T-helper 2 cell treated with Interferon-gamma antibody and Interleukin-4, amounts not matched to agents 5 μg/mL and 100 μg/mL, for 36 hours (primary cell): ENCODE measurements at regions not wholly inside any gene's neighbourhood (a gene's known extent, or its start where the extent isn't known, plus 50 kb on each side); places are given as distances from the start of the nearest gene placed in this dataset.
"Not testable (repeated sequence)": the region's sequence is repeated elsewhere in the genome, so short reads cannot be mapped to it uniquely, and the experiment has no call there.

ENCODE experiments used
- DNase-seq: peaks from one replicate; pipeline ENCODE4 v3.0.0; 2021; ENCODE audit warnings: low spot score
- H3K27ac Mint-ChIP-seq: one replicate; pipeline ENCODE4 v1.8.0; 2021; ENCODE audit warnings: mild to moderate bottlenecking, mixed read lengths
- H3K27me3 Mint-ChIP-seq: one replicate; pipeline ENCODE4 v1.8.0; 2021; ENCODE audit warnings: low read depth, mixed read lengths
- H3K36me3 Mint-ChIP-seq: one replicate; pipeline ENCODE4 v1.8.0; 2021; ENCODE audit warnings: low read depth, mixed read lengths
- H3K4me1 Mint-ChIP-seq: one replicate; pipeline ENCODE4 v1.8.0; 2021; ENCODE audit warnings: low read depth, mixed read lengths
- H3K4me3 Mint-ChIP-seq: one replicate; pipeline ENCODE4 v1.8.0; 2022; ENCODE audit warnings: mild to moderate bottlenecking, moderate library complexity, mixed read lengths
- H3K9me3 Mint-ChIP-seq: one replicate; pipeline ENCODE4 v1.8.0; 2021; ENCODE audit warnings: mixed read lengths

GRCh38 chr16:63388277-63388676, 1352.0 kb upstream of the CDH8 start:
- not testable (repeated sequence) for H3K36me3 Mint-ChIP-seq, H3K27me3 Mint-ChIP-seq, DNase-seq, H3K4me1 Mint-ChIP-seq, H3K27ac Mint-ChIP-seq, H3K4me3 Mint-ChIP-seq
- H3K9me3 Mint-ChIP-seq: peaks cover 25% of the 10 kb centered on the region

DNA sequence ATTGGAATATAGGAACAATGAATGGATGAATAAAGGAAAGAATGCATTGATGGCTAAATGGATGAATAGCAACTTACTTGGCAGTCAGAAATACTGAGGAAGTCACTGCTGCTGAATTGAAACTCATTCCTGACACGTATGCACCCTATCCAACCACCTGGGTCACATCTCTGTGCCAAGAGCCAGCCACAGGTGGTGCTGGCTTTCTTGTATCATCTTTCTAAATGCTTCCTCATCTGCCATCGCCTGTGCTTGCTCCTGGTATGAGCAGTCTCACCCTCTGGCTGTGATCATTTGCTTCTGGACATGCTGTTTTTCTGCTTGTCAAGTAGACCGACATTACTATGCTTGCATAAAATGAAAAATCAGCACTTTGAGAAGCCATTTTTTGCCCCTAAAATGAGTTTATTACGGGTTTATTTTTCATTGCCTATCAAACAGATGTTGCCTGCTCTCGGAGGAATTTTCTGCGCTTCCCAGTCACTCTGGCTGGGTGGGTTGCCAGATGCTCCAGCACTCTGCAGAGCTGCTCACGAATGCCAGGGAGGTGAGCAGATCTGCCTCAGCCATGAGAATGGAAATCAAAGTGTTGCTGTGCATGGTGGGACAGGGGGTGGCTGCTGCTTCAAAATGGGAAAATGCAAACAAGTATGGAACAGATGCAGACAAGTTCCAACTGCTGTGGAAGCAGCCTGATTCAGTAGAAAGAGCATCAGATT, 1349.6 kb upstream of the CDH8 start:
- H3K9me3 Mint-ChIP-seq: peaks cover 30% of the 10 kb centered on the region
- H3K27me3 Mint-ChIP-seq: no peaks in the 10 kb centered on the region
- H3K4me1 Mint-ChIP-seq: no peaks in the 10 kb centered on the region
- H3K4me3 Mint-ChIP-seq: no peak overlapping the region
- no peaks in the 10 kb centered on the region for H3K36me3 Mint-ChIP-seq
- H3K27ac Mint-ChIP-seq: no peak overlapping the region
- DNase-seq: no peak

GRCh38 chr16:63373744-63374143, 1337.5 kb upstream of the CDH8 start:
- DNase-seq: no peak
- no peaks in the 10 kb centered on the region for H3K27me3 Mint-ChIP-seq
- H3K27ac Mint-ChIP-seq: no peak overlapping the region
- no peak overlapping the region for H3K4me3 Mint-ChIP-seq
- no peaks in the 10 kb centered on the region for H3K4me1 Mint-ChIP-seq
- H3K36me3 Mint-ChIP-seq: no peaks in the 10 kb centered on the region
- peaks cover 59% of the 10 kb centered on the region for H3K9me3 Mint-ChIP-seq

GRCh38 chr16:63372815-63373214, 1336.6 kb upstream of the CDH8 start:
- Mint-ChIP-seq H3K27me3 (no peaks in the 10 kb centered on the region), H3K36me3 (no peaks in the 10 kb centered on the region), H3K9me3 (peaks cover 65% of the 10 kb centered on the region), H3K4me1 (no peaks in the 10 kb centered on the region), H3K27ac (no peak overlapping the region), H3K4me3 (no peak overlapping the region)
- no peak for DNase-seq

DNA sequence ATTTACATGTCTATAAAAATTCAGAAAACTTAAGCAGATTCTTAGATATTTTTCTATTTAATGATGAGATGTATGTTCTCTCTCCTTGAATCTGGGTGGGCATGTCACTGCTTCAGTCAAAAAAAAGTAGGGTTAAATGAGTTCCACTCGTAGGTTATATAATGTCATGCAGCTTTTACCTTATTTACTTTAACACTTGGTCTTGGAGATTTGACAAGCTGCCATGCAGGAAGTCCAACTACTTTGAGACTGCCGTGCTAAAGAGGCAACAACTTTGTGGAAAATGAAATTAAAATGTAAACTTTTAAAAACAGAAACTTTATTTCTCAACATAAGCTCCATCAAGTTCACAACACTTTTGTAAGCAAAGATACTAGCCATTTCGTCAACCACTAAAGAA, 1336.0 kb upstream of the CDH8 start:
- H3K27ac Mint-ChIP-seq: no peak overlapping the region
- no peak overlapping the region for H3K4me3 Mint-ChIP-seq
- H3K4me1 Mint-ChIP-seq: no peaks in the 10 kb centered on the region
- H3K27me3 Mint-ChIP-seq: no peaks in the 10 kb centered on the region
- H3K9me3 Mint-ChIP-seq: peaks cover 61% of the 10 kb centered on the region
- DNase-seq: no peak
- H3K36me3 Mint-ChIP-seq: no peaks in the 10 kb centered on the region

GRCh38 chr16:63365649-63366304, 1329.5 kb upstream of the CDH8 start:
- Mint-ChIP-seq H3K27me3 (no peaks in the 10 kb centered on the region), H3K4me3 (no peak overlapping the region), H3K4me1 (no peaks in the 10 kb centered on the region), H3K9me3 (peaks cover 20% of the 10 kb centered on the region), H3K36me3 (no peaks in the 10 kb centered on the region), H3K27ac (no peak overlapping the region)
- no peak for DNase-seq

DNA sequence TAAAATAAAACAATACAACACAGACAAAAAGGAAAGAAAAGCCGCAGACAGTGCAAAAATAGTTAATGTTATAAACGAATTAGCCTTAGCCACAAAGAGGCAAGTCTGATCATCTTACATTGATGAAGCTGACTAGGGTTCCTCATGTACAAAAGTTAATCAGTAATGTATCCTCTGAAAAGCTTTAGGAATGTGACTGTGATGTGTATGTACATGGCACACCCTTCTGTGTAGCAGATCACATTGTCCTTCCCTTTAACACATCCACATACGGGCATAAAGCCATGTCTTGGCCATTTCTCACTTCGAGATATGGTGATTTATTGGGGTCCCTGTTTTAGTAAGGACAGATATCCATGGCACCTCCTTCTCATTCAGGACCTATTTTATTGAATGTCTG, 1327.5 kb upstream of the CDH8 start:
- no peaks in the 10 kb centered on the region for H3K4me1 Mint-ChIP-seq
- H3K9me3 Mint-ChIP-seq: peaks cover 8% of the 10 kb centered on the region
- H3K36me3 Mint-ChIP-seq: no peaks in the 10 kb centered on the region
- H3K27me3 Mint-ChIP-seq: no peaks in the 10 kb centered on the region
- H3K4me3 Mint-ChIP-seq: no peak overlapping the region
- H3K27ac Mint-ChIP-seq: no peak overlapping the region
- DNase-seq: no peak

DNA sequence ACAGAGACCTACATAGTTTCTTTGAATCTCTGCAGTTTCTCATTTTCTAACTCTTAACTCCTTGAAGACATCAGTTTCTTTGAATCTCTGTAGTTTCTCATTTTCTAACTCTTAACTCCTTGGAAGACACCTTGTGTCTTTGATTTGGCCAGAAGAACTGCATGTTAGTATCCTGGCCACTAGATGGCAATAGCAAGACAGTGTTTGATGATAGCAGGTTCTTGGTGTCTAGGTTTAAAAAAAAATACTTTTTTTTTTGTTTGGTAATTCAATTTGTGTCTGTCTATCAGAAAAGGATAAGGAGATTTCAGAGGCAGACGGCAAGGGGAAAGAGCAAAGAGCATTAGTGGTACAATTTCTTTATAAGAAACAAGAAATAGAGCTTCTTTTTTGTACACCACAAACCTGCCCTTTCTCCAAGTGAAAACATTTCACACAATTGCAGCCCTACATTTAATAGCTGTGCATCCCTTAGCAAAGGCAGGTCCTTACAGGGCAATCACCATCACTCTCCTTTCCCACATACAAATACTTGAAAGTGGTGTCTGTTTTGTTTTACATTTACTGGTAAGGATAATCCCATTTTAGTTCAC, 1324.9 kb upstream of the CDH8 start:
- H3K36me3 Mint-ChIP-seq: no peaks in the 10 kb centered on the region
- no peak overlapping the region for H3K4me3 Mint-ChIP-seq
- no peak for DNase-seq
- peaks cover 5% of the 10 kb centered on the region for H3K9me3 Mint-ChIP-seq
- H3K27ac Mint-ChIP-seq: no peak overlapping the region
- no peaks in the 10 kb centered on the region for H3K4me1 Mint-ChIP-seq
- H3K27me3 Mint-ChIP-seq: no peaks in the 10 kb centered on the region

GRCh38 chr16:63349961-63350360, 1313.7 kb upstream of the CDH8 start:
- H3K36me3 Mint-ChIP-seq: no peaks in the 10 kb centered on the region

GRCh38 chr16:63346000-63346399, 1309.8 kb upstream of the CDH8 start:
- H3K4me3 Mint-ChIP-seq: no peak overlapping the region
- no peak overlapping the region for H3K27ac Mint-ChIP-seq
- no peaks in the 10 kb centered on the region for H3K36me3 Mint-ChIP-seq
- DNase-seq: no peak
- H3K4me1 Mint-ChIP-seq: no peaks in the 10 kb centered on the region
- H3K27me3 Mint-ChIP-seq: no peaks in the 10 kb centered on the region
- H3K9me3 Mint-ChIP-seq: peaks cover 54% of the 10 kb centered on the region

More at GRCh38 chr16:63349961-63350360, 1313.7 kb upstream of the CDH8 start:
- Mint-ChIP-seq H3K27ac (no peak overlapping the region), H3K9me3 (peaks cover 35% of the 10 kb centered on the region), H3K4me1 (no peaks in the 10 kb centered on the region), H3K27me3 (no peaks in the 10 kb centered on the region), H3K4me3 (no peak overlapping the region)
- DNase-seq: no peak

GRCh38 chr16:63337264-63337663, 1301.0 kb upstream of the CDH8 start:
- Mint-ChIP-seq H3K4me1 (no peaks in the 10 kb centered on the region), H3K36me3 (no peaks in the 10 kb centered on the region), H3K27me3 (no peaks in the 10 kb centered on the region), H3K9me3 (peaks cover 64% of the 10 kb centered on the region), H3K4me3 (no peak overlapping the region), H3K27ac (no peak overlapping the region)
- DNase-seq: no peak

GRCh38 chr16:63331111-63331510, 1294.9 kb upstream of the CDH8 start:
- DNase-seq: no peak
- H3K9me3 Mint-ChIP-seq: peaks cover 51% of the 10 kb centered on the region
- no peak overlapping the region for H3K4me3 Mint-ChIP-seq
- no peaks in the 10 kb centered on the region for H3K36me3 Mint-ChIP-seq
- no peaks in the 10 kb centered on the region for H3K27me3 Mint-ChIP-seq
- no peak overlapping the region for H3K27ac Mint-ChIP-seq
- no peaks in the 10 kb centered on the region for H3K4me1 Mint-ChIP-seq

- Mint-ChIP-seq H3K27ac (no peak overlapping the region), H3K9me3 (peaks cover 39% of the 10 kb centered on the region), H3K4me1 (no peaks in the 10 kb centered on the region), H3K4me3 (no peak overlapping the region), H3K36me3 (no peaks in the 10 kb centered on the region), H3K27me3 (no peaks in the 10 kb centered on the region)
- no peak for DNase-seq
Measured at GRCh38 chr16:63326736-63327339, 1290.6 kb upstream of the CDH8 start.
